Osteoblast (primary cell): ENCODE measurements at regions not wholly inside any gene's neighbourhood (a gene's known extent, or its start where the extent isn't known, plus 50 kb on each side); places are given as distances from the start of the nearest gene placed in this dataset.

Source experiments
- DNase-seq: peaks from one replicate; pipeline ENCODE4 v3.0.0; 2011; ENCODE audit warnings: low spot score, mixed read lengths; ENCODE audit not compliant: insufficient read length; ENCODE audit errors: missing footprints
- H2AFZ ChIP-seq: 2 replicates; pipeline ENCODE4 v1.6.0; 2011; ENCODE audit warnings: mild to moderate bottlenecking, low read length
- H3K27ac ChIP-seq: 2 replicates; pipeline ENCODE4 v1.5.1; 2011; ENCODE audit warnings: mild to moderate bottlenecking, low read depth, low read length, moderate library complexity
- H3K27me3 ChIP-seq: 2 replicates; pipeline ENCODE4 v1.6.0; 2012; ENCODE audit warnings: mild to moderate bottlenecking, control low read depth, inconsistent platforms, low read length, moderate library complexity; ENCODE audit not compliant: insufficient read depth
- H3K36me3 ChIP-seq: 2 replicates; pipeline ENCODE4 v1.5.1; 2011; ENCODE audit warnings: mild to moderate bottlenecking, low read length, control low read depth, moderate library complexity; ENCODE audit not compliant: insufficient read depth
- H3K4me1 ChIP-seq: 2 replicates; pipeline ENCODE4 v1.5.1; 2011; ENCODE audit warnings: mild to moderate bottlenecking, low read length, control low read depth, moderate library complexity; ENCODE audit not compliant: insufficient read depth
- H3K4me2 ChIP-seq: 2 replicates; pipeline ENCODE4 v1.6.0; 2011; ENCODE audit warnings: mild to moderate bottlenecking, low read length; ENCODE audit not compliant: insufficient read depth
- H3K4me3 ChIP-seq: fragments of 200-600 bp; sonication (generic); 3 replicates; pipeline ENCODE4 v1.5.1; 2012; ENCODE audit warnings: mild to moderate bottlenecking, low read length, inconsistent platforms; ENCODE audit not compliant: insufficient read depth
- H3K79me2 ChIP-seq: 2 replicates; pipeline ENCODE4 v1.6.0; 2012; ENCODE audit warnings: mild to moderate bottlenecking, low read length, control low read depth, inconsistent platforms; ENCODE audit not compliant: insufficient read depth
- H3K9me3 ChIP-seq: 2 replicates; pipeline ENCODE4 v1.5.1; 2011; ENCODE audit warnings: low read depth, low read length, control low read depth
- H4K20me1 ChIP-seq: 2 replicates; pipeline ENCODE4 v1.6.0; 2012; ENCODE audit warnings: mild to moderate bottlenecking, low read length, control low read depth; ENCODE audit not compliant: insufficient read depth
- TF ChIP-seq, protein P1 (sequence below): IDR thresholded peaks from 2 replicates; pipeline ENCODE4 v1.5.1; 2011; ENCODE audit warnings: mild to moderate bottlenecking, low read depth, low read length, moderate library complexity; ENCODE audit errors: extremely low read depth

- no peaks in the 10 kb centered on the region for H3K79me2 ChIP-seq
- no peak overlapping the region for H2AFZ ChIP-seq
- H4K20me1 ChIP-seq, result no peaks in the 10 kb centered on the region
- no peaks in the 10 kb centered on the region for H3K27me3 ChIP-seq
- no peak overlapping the region for H3K4me3 ChIP-seq
- peak; percentile 55 for DNase-seq
- peaks cover 6% of the 10 kb centered on the region for H3K4me1 ChIP-seq
- no peaks in the 10 kb centered on the region for H3K36me3 ChIP-seq
- H3K4me2 ChIP-seq, result peak overlapping the region; percentile 6
- no peaks in the 10 kb centered on the region for H3K9me3 ChIP-seq
- TF ChIP-seq, protein P1, sequence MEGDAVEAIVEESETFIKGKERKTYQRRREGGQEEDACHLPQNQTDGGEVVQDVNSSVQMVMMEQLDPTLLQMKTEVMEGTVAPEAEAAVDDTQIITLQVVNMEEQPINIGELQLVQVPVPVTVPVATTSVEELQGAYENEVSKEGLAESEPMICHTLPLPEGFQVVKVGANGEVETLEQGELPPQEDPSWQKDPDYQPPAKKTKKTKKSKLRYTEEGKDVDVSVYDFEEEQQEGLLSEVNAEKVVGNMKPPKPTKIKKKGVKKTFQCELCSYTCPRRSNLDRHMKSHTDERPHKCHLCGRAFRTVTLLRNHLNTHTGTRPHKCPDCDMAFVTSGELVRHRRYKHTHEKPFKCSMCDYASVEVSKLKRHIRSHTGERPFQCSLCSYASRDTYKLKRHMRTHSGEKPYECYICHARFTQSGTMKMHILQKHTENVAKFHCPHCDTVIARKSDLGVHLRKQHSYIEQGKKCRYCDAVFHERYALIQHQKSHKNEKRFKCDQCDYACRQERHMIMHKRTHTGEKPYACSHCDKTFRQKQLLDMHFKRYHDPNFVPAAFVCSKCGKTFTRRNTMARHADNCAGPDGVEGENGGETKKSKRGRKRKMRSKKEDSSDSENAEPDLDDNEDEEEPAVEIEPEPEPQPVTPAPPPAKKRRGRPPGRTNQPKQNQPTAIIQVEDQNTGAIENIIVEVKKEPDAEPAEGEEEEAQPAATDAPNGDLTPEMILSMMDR, result no peak
- no peak overlapping the region for H3K27ac ChIP-seq
Observed at GRCh38 chr17:70405492-70406220, 236.3 kb downstream of the KCNJ2 start.

DNA sequence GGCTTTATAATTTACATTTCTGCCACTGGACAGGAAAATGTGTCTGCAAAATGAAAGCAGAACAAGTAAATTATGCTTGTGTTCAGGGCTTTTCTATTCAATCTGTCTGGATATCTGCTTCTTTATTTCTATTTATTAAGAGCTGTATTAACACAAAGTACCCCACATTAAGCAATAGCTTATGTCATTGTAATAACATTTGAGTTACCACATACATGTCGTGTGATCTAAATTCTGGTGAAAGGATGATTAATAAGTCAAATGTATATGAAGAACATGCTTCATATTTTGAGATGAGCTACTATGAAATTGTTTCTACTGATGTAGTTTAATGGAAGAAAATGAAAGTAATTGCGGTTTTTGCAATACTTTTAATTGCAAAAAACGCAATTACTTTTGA lies 238.2 kb downstream of the KCNJ2 start:
- H3K4me1 ChIP-seq, result peaks cover 6% of the 10 kb centered on the region
- H3K27ac ChIP-seq, result no peak overlapping the region
- TF ChIP-seq, protein P1, result no peak
- no peak for DNase-seq
- no peaks in the 10 kb centered on the region for H3K36me3 ChIP-seq
- H4K20me1 ChIP-seq, result no peaks in the 10 kb centered on the region
- H3K9me3 ChIP-seq, result no peaks in the 10 kb centered on the region
- no peak overlapping the region for H3K4me2 ChIP-seq
- no peak overlapping the region for H2AFZ ChIP-seq
- no peaks in the 10 kb centered on the region for H3K27me3 ChIP-seq
- no peak overlapping the region for H3K4me3 ChIP-seq
- no peaks in the 10 kb centered on the region for H3K79me2 ChIP-seq

DNA sequence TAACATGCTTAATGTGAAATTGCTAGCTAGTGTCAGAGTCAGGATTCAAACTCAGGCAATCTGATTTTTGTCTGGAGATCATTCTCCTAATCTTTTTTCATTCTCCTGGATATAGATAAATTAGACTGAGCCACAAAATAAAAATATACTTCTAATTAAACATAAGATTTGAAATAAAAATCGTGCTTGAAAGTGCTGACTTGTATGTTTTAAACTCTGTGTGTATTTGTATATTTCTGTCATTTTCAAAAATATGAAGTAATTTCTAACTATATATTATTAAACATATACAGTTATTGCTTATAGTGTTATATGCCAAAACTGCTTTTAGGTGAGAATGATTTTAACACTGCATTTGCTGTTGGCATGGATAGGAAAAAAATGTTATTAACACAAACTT lies 239.4 kb downstream of the KCNJ2 start:
- Histone ChIP-seq H3K4me2 (no peak overlapping the region), H4K20me1 (no peaks in the 10 kb centered on the region)
- TF ChIP-seq, protein P1, result no peak

GRCh38 chr17:70414300-70414699 lies 245.0 kb downstream of the KCNJ2 start:
- Histone ChIP-seq H3K27ac (no peak overlapping the region), H3K27me3 (no peaks in the 10 kb centered on the region), H3K79me2 (no peaks in the 10 kb centered on the region), H4K20me1 (no peaks in the 10 kb centered on the region), H3K36me3 (no peaks in the 10 kb centered on the region), H3K4me1 (no peaks in the 10 kb centered on the region), H2AFZ (no peak overlapping the region), H3K4me3 (no peak overlapping the region), H3K4me2 (no peak overlapping the region), H3K9me3 (no peaks in the 10 kb centered on the region)
- TF ChIP-seq, protein P1, result no peak
- no peak for DNase-seq

More for the DNA sequence above, 239.4 kb downstream of the KCNJ2 start:
- Histone ChIP-seq H3K79me2 (no peaks in the 10 kb centered on the region), H3K27ac (no peak overlapping the region), H2AFZ (no peak overlapping the region), H3K27me3 (no peaks in the 10 kb centered on the region), H3K36me3 (no peaks in the 10 kb centered on the region), H3K4me1 (peaks cover 6% of the 10 kb centered on the region), H3K4me3 (no peak overlapping the region), H3K9me3 (no peaks in the 10 kb centered on the region)
- DNase-seq, result no peak
